Activated CD4-positive, CD25-positive, alpha-beta regulatory T cell (primary cell): ENCODE measurements at regions not wholly inside any gene's neighbourhood (a gene's known extent, or its start where the extent isn't known, plus 50 kb on each side); places are given as distances from the start of the nearest gene placed in this dataset.

Experiments
- DNase-seq, 4 experiments: peaks; one replicate each; lab custom pipeline; 2025; lab: John Stamatoyannopoulos, UW

DNA sequence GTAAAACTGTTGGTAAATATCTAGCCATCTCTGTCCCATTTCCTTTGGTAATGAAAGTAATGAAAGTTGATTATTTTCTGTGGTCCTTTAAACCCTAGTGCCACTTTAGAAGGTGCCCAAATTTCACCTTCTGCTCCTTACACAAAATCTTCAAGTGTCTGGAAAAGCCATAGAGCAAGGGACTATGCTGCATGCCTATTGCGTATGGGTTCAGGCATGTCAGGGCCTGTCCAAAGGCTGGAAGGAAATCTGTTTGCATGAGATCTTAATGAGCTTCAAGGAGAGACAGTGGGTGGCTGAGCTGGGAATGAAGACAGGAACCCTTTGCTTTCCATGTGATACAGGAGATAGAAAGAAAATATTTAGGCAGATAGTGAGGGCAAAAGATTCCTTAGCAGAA lies 66.6 kb upstream of the CCN6 start:
- no peak for DNase-seq

DNA sequence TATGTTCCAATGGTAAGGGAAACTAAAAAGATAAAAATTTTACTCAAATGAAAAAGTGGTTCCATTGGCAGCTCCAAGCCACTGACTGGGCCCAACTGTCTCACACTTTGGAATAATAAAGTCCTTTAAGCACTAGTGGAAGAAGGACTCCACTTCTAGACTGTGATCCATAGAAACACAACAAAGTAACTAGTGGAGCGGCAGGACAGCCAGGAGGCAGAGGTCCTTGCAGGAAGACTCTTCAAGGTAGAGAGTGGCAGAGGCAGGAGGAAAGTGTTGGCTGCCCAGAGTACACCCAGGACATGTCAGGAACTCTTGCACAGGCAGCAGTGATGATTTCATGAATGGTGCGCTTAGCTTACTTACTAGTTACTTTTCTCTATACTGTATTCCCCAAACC lies 65.0 kb upstream of the CCN6 start:
- no peak for DNase-seq

DNA sequence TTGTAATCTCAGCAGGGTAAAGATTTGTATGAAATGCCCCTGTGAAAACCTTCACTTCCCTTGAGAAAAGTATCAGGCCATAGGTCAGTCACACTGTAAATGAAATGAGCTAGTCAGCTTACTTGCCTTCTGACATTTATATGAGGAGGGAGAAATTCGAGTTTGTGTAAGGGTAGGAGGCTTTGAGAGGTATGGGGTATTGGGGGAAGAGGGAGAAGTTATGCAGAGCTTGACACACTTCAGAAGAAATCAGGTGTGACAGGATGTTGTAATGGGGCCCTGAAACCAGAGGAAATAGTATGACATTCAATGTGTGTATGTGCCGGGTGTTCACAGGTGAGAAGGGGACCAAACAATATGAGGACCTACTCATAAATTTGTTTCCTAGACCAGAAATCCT lies 64.2 kb upstream of the CCN6 start:
- DNase-seq = no peak

DNA sequence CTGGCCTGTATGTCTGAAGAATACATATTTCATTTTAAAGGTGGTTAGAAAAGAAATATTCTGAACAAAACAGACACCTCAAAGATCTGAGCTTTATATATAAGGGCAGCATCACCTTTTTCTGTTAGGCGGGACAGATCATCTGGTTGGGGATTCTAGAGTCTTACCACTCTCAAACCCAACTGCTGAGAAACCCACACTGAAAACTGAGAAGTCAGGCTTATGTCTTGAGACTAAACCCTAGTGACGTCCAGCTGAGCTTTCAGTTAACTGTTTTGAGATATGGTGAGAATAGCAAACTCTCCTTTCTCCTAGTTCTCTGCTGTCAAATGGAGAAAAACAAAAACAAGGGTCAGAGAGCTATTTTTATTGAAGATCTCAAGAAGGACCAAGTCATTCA lies 63.7 kb upstream of the CCN6 start:
- DNase-seq = no peak

DNA sequence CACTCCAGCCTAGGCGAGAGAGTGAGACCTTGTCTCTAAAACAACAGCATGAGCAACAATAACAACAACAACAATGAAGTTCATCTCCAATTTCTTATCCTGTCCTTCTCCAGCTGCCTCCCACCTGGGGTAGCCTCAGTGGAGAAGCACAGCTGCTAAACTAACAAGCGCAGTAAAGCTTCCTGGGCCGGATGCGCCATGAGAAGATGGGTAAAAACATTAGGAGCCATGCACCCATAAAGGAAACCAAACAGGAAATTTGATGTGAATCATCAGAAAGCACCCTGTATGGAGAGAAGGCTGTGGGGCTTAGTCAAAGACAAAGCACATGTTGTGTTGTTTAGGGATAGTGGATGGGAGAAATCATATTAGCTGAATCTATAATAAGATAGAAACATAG lies 61.1 kb upstream of the CCN6 start:
- DNase-seq = no peak

DNA sequence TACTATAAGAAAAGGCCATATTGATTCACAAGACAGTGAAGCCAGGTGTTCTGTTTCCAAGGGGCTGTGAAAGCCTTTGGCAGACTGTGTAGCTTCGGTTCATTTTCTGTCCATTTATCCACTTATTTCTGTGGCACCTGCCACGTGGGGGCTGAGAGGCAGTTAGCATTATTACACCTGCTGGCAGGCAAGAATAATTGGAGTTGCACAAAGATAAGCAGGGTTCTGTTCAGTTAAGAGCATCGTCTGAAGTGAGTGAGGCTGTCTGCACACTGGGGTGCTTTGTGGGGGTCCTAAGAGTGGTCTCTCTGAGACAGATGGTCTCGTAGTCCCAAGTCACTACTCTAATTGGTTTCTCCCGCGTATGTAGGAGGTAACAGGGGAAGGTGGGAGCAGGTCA lies 60.6 kb upstream of the CCN6 start:
- no peak for DNase-seq

DNA sequence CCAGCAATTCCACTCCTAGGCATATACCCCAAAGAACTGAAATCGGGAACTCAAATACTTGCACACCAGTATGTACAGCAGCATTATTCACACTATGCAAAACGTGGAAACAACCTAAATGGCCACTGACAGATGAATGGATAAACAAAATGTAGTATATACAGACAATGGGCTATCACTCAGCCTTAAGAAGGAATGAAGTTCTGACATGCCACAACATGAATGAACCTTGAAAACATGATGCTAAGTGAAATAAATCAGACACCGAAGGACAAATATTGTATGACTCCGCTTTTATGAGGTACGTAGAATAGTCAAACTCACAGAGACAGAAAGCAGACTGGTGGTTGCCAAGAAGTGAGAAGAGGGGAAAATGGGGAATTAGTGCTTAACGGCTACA lies 59.1 kb upstream of the CCN6 start:
- no peak for DNase-seq

DNA sequence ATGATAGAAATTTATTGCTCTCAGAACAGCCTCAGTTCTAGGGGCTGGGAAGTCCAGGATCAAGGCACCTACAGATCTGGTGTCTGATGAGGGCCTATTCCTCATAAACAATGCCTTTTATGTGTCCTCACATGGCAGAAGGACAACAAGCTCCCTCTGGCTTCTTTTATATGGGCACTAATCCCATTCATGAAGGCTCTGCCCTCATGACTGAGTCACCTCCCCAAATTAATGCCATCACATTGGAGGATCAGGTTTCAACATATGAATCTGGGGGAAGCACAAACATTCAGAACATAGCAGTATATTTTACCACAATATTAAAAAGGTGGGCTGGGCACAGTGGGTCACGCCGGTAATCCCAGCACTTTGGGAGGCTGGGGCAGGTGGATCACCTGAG lies 58.5 kb upstream of the CCN6 start:
- no peak for DNase-seq

DNA sequence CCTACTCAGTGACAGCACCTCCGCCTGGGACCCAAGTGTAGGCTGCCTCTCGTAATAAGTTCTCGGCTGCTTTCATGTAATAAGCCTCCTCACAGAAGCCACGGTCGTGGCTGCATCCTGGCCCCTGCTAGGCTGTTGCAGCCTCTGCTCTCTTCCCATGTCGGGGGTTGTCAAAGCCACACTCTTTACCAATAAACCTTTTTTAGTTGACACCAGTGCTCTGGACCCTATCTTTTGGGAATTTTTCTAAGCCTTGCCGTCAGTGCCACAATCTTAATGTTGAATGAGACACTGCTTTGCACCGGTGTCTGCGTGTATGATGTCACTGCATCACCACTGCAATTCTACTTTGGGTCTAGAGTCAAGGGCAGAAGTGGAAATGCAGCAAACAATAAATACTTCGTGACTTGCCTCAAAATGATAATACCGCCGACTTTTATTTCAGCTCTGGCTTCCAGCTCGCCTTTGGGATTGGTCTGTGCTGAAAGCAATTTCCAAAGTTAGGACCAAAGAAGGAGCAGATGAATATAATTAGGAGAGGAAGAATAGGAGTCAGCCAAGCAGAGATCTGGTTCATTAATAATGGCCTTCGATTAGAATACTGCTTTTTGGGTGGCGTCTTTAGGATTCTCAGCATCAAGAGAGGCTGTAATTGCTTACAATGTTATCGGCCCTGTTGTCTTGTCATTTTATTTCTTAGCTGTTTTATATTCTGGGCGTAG lies 57.6 kb upstream of the CCN6 start:
- no peak for DNase-seq

DNA sequence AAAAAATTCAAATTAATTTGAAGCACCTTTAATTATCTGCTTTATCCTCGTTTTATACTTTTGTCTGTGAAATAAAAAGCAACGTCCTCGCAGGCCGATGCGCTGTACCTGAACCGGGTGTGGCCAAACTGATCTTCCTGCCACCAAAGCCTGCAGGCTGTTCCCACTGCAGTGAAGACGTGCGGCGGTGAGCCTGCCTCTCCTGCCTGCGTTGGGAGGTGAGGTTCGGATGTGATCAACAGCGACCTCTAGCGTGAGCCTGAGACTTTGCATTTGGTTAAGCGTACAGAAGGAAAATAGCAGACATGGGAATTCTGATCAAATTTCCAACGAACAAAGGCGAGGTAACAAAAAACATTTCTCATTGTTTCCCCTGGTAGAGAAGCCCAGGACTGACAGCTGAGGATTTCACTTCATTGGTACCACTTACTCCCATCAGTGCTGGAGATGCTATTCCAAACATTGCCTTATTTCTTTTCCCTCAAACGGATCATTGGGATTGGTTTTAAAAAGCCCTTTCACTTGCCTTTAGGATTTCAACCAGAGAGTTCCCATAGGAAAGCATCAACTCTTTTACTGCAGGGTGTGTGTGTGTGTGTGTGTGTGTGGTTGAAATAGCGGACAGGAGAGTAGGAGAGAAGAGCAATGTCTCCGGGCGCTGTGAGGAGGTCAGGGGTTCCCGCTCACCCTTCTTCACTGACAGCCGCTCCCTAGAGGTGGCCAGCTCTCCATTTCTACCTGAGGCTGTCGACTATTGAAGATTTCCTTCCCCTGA lies 56.6 kb upstream of the CCN6 start:
- DNase-seq = peak; percentile 36 to 60 (median 50)

DNA sequence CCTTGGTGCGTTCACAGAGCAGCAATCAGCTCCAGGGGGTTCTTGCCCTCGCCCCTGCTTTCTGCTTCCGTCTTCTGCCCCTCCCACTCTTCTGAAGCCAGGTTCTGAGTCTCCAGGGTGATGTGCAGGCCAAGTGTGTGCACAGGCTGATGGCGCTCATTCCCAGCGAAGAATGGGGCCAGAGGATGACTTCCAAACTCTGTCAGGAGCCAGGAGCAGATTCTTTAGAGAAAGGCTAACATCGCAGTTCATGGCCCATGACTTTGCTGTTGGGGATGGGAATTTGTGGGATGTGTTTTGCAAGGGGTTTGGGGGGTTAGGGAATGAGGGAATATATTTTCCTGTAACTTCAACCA lies 56.1 kb upstream of the CCN6 start:
- no peak for DNase-seq

DNA sequence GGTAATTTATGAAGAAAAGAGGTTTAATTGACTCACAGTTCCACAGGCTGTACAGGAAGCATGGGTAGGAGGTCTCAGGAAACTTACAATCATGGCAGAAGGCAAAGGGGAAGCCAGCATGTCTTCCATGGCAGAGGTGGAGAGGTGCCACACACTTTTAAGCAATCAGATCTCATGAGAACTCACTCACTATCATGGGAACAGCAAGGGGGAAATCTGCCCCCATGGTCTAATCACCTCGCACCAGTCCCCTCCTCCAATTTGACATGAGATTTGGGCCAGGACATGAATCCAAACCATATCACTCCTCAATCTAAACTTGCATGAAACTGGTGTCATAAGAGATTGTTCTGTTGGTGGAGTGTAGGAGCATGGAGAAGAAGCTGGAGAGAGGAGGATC lies 51.6 kb upstream of the CCN6 start:
- no peak for DNase-seq
